ENCODE measurements at regions not wholly inside any gene's neighbourhood (a gene's known extent, or its start where the extent isn't known, plus 50 kb on each side); places are given as distances from the start of the nearest gene placed in this dataset.

DNA sequence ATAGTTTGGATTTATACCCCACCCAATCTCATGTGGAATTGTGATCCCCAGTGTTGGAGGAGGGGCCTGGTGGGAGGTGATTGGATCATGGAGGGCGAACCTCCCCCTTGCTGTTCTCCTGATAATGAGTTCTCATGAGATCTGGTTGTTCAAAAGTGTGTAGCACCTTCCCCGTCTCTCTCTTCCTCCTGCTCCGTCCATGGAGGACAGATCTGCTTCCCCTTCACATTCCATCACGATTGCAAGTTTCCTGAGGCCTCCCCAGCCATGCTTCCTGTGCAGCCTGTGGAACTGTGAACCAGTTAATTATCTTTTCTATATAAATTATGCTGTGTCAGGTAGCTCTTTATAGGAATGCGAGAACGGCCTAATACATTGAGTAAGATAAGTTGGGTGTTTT lies 518.8 kb upstream of the LCORL start:
- Mint-ChIP-seq H3K4me1 (no peaks in the 10 kb centered on the region), H3K27me3 (ENCODE audit: low read depth, poor library complexity) (peaks cover 5% of the 10 kb centered on the region), H3K27ac (peak overlapping the region; percentile 18), H3K9me3 (no peaks in the 10 kb centered on the region), H3K4me3 (no peak overlapping the region), H3K36me3 (ENCODE audit: low read depth) (no peaks in the 10 kb centered on the region)
- TF ChIP-seq, protein P1, sequence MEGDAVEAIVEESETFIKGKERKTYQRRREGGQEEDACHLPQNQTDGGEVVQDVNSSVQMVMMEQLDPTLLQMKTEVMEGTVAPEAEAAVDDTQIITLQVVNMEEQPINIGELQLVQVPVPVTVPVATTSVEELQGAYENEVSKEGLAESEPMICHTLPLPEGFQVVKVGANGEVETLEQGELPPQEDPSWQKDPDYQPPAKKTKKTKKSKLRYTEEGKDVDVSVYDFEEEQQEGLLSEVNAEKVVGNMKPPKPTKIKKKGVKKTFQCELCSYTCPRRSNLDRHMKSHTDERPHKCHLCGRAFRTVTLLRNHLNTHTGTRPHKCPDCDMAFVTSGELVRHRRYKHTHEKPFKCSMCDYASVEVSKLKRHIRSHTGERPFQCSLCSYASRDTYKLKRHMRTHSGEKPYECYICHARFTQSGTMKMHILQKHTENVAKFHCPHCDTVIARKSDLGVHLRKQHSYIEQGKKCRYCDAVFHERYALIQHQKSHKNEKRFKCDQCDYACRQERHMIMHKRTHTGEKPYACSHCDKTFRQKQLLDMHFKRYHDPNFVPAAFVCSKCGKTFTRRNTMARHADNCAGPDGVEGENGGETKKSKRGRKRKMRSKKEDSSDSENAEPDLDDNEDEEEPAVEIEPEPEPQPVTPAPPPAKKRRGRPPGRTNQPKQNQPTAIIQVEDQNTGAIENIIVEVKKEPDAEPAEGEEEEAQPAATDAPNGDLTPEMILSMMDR (IDR thresholded peaks at IDR 0.05), result no peak
- no peak for DNase-seq

DNA sequence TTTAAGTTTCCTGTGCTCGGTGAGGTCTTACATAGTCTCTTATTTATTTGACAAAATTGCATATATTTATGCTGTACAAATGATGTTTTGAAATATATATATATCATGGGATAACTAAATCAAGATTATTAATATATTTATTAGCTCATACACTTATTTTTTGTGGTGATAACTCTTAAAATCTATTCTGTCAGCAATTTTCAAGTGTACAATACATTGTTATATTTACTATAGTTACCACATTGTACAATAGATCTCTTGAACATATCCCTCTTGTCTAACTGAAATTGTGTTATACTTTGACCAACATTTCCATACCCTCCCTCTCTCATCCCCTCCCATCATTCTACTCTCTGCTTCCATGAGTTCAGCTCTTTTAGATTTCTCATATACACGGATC lies 516.6 kb upstream of the LCORL start:
- no peaks in the 10 kb centered on the region for H3K4me1 Mint-ChIP-seq
- no peaks in the 10 kb centered on the region for H3K9me3 Mint-ChIP-seq
- H3K27me3 Mint-ChIP-seq (ENCODE audit: low read depth, poor library complexity), result peaks cover 7% of the 10 kb centered on the region
- no peaks in the 10 kb centered on the region for H3K36me3 Mint-ChIP-seq (ENCODE audit: low read depth)
- H3K4me3 Mint-ChIP-seq, result no peak overlapping the region
- TF ChIP-seq, protein P1 (IDR thresholded peaks at IDR 0.05), result no peak
- H3K27ac Mint-ChIP-seq, result no peak overlapping the region
- no peak for DNase-seq

DNA sequence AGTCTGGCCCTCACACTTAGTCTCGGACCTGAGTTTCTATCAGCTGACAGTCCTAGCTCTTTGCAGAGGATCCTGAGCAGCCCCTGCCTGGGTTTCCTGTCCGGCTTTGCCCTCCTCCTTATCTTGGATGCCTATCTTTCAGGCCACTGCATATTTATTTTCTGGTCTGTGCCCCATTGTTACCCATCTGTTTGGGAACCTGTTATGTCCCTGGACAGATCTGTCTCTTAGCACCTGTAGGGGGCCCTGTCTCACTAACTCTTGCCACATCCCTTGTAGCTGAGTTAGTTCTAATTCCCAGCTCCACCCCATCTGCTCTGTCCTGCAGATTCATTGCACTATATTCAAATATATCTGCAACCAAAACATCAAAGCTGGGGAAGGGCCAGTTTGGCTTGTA lies 514.9 kb upstream of the LCORL start:
- TF ChIP-seq, protein P1 (IDR thresholded peaks at IDR 0.05), result peak; percentile 19
- H3K4me3 Mint-ChIP-seq, result no peak overlapping the region
- H3K27ac Mint-ChIP-seq, result no peak overlapping the region
- peaks cover 10% of the 10 kb centered on the region for H3K27me3 Mint-ChIP-seq (ENCODE audit: low read depth, poor library complexity)
- no peaks in the 10 kb centered on the region for H3K4me1 Mint-ChIP-seq
- DNase-seq, result no peak
- no peaks in the 10 kb centered on the region for H3K9me3 Mint-ChIP-seq
- no peaks in the 10 kb centered on the region for H3K36me3 Mint-ChIP-seq (ENCODE audit: low read depth)

DNA sequence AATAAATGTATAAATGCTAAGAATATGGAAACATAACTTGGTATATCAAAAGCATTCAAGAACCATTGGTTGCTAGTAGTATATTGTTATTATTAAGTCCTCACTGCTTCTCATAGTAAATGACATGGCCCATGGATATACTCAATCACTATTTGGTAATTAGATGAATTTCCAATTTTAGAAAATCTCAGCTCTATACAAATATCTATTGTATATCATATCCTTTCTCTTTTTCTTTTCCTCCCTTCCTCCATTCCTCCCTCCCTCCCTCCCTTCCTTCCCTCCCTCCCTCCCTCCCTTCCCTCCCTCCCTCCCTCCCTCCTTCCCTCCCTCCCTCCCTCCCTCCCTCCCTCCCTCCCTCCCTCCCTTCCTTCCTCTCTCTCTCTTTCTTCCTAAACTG lies 514.4 kb upstream of the LCORL start:
- TF ChIP-seq, protein P1 (IDR thresholded peaks at IDR 0.05), result no peak
- H3K4me3 Mint-ChIP-seq, result no peak overlapping the region
- no peak overlapping the region for H3K27ac Mint-ChIP-seq
- H3K27me3 Mint-ChIP-seq (ENCODE audit: low read depth, poor library complexity), result peaks cover 10% of the 10 kb centered on the region
- no peak for DNase-seq
- no peaks in the 10 kb centered on the region for H3K36me3 Mint-ChIP-seq (ENCODE audit: low read depth)
- no peaks in the 10 kb centered on the region for H3K9me3 Mint-ChIP-seq
- H3K4me1 Mint-ChIP-seq, result no peaks in the 10 kb centered on the region

DNA sequence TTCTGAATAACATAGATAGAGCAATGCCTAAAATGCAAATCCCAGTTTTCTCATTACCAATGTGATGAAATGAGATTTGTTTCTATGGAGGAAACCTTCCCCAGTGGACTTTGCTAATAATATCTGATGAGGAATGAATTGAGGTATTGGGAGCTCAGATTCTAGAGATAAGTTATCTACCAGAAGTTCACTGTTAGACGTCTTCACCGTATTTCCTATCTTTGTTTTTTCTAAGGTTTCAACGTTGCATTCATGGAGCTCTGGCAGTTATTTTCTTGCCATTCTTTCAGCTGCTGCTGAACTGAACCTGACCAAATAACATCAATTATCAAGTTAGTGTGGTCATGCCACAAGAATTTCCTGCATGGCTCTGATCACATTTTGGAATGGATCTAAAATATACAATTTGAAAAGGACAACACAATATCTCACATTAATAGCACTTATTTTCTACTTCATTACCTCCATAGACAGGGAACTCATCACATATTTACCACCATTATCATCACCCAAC lies 511.8 kb upstream of the LCORL start:
- no peak for DNase-seq
- TF ChIP-seq, protein P1 (IDR thresholded peaks at IDR 0.05), result no peak
- H3K4me3 Mint-ChIP-seq, result no peak overlapping the region
- H3K4me1 Mint-ChIP-seq, result no peaks in the 10 kb centered on the region
- no peaks in the 10 kb centered on the region for H3K36me3 Mint-ChIP-seq (ENCODE audit: low read depth)
- no peaks in the 10 kb centered on the region for H3K9me3 Mint-ChIP-seq
- peaks cover 10% of the 10 kb centered on the region for H3K27me3 Mint-ChIP-seq (ENCODE audit: low read depth, poor library complexity)
- no peak overlapping the region for H3K27ac Mint-ChIP-seq

DNA sequence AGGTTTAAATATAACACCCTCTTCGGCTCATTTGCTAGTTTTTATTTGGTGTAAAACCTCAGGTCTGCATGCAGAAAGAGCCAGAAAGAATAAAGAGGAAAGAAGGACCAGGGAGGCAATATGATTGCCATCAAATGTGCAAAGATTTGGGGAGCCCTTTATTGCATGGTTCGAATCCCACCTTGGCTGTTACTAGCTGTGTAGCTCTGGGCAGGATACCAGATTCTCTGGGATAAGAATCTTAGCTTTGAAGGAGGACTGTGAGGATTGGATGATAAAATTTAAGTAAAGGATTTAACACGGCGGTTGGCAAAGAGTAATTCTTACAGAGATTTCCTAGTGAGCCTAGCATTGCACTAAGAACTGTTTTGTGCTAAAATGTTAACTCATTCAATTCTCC lies 510.2 kb upstream of the LCORL start:
- no peaks in the 10 kb centered on the region for H3K36me3 Mint-ChIP-seq (ENCODE audit: low read depth)
- H3K4me1 Mint-ChIP-seq, result no peaks in the 10 kb centered on the region
- H3K9me3 Mint-ChIP-seq, result no peaks in the 10 kb centered on the region
- no peak overlapping the region for H3K27ac Mint-ChIP-seq
- H3K27me3 Mint-ChIP-seq (ENCODE audit: low read depth, poor library complexity), result peaks cover 14% of the 10 kb centered on the region
- TF ChIP-seq, protein P1 (IDR thresholded peaks at IDR 0.05), result no peak
- no peak overlapping the region for H3K4me3 Mint-ChIP-seq
- no peak for DNase-seq
